GM12878 (cell line): ENCODE measurements at regions not wholly inside any gene's neighbourhood (a gene's known extent, or its start where the extent isn't known, plus 50 kb on each side); places are given as distances from the start of the nearest gene placed in this dataset.

Experiments
- ATAC-seq: fragments of 200-7000 bp; cut with Tn5 transposase; 3 replicates; pipeline ENCODE4 v1.9.1; 2020; ENCODE audit warnings: mild to moderate bottlenecking, moderate library complexity
- BruUV-seq: library from RNA; stranded (reverse); fragments of 400-500 nt; replicated peaks from 2 replicates; lab custom pipeline; 2021; lab: Mats Ljungman, UMichigan
- CTCF ChIA-PET: fragments of 300-600 bp; sonication (Branson Sonifier 250); formaldehyde crosslinking; extraction: SDS; loops from one replicate; lab custom pipeline; 2021; ENCODE audit warnings: inconsistent platforms; lab: Yijun Ruan, JAX
- POLR2A ChIA-PET: fragments of 350-600 bp; formaldehyde crosslinking; extraction: SDS; loops from one replicate; lab custom pipeline; 2021; ENCODE audit warnings: inconsistent platforms; lab: Charles Lee
- RAD21 ChIA-PET: fragments of 300-600 bp; sonication (Branson Sonifier 250); formaldehyde crosslinking; loops from one replicate; lab custom pipeline; 2023; ENCODE audit warnings: antibody characterized with exemption; ENCODE audit not compliant: unreplicated experiment; lab: Charles Lee
- SMC1A ChIA-PET: fragments of 300-600 bp; sonication (Branson Sonifier 250); formaldehyde crosslinking; loops from one replicate; lab custom pipeline; 2023; ENCODE audit not compliant: unreplicated experiment, uncharacterized antibody; lab: Charles Lee
- DNase-seq: peaks from one replicate; pipeline ENCODE4 v3.0.0-alpha.2; 2011; ENCODE audit warnings: low read depth, low spot score
- FAIRE-seq: peaks from 3 replicates; lab custom pipeline; 2011; peaks lifted over from hg19 to GRCh38; lab: Jason Lieb, UNC
- H2AFZ ChIP-seq: 2 replicates; pipeline ENCODE4 v1.6.0; 2011; ENCODE audit warnings: low read depth, low read length, control low read depth; ENCODE audit not compliant: control insufficient read depth
- H3K27ac ChIP-seq: 2 replicates; pipeline ENCODE4 v1.5.1; 2011; ENCODE audit warnings: control low read depth; ENCODE audit not compliant: control insufficient read depth, insufficient read depth
- H3K27me3 ChIP-seq, 2 experiments: replicated peaks in 1 of 2; 2 replicates each; pipeline versions ENCODE4 v1.6.0 to v1.6.1; 2011; ENCODE audit warnings: low read length in 1 of 2; ENCODE audit not compliant: control insufficient read depth in 2 of 2, insufficient read depth in 2 of 2
- H3K36me3 ChIP-seq, 2 experiments: 2 replicates each; pipeline ENCODE4 v1.5.1; 2011; ENCODE audit warnings: low read length in 1 of 2; ENCODE audit not compliant: control insufficient read depth in 2 of 2, insufficient read depth in 2 of 2
- H3K4me1 ChIP-seq: 2 replicates; pipeline ENCODE4 v1.6.1; 2011; ENCODE audit warnings: mild to moderate bottlenecking, low read length, moderate library complexity, mixed read lengths; ENCODE audit not compliant: control insufficient read depth, insufficient read depth
- H3K4me2 ChIP-seq: 2 replicates; pipeline ENCODE4 v1.6.0; 2011; ENCODE audit warnings: control low read depth; ENCODE audit not compliant: control insufficient read depth, insufficient read depth
- H3K4me3 ChIP-seq: fragments of 200-600 bp; sonication (generic); 2 replicates; pipeline ENCODE4 v1.5.1; 2016
- H3K79me2 ChIP-seq: 2 replicates; pipeline ENCODE4 v1.6.0; 2011; ENCODE audit warnings: low read length; ENCODE audit not compliant: control insufficient read depth, insufficient read depth
- H3K9ac ChIP-seq: 2 replicates; pipeline ENCODE4 v1.8.0; 2011; ENCODE audit warnings: low read length, control low read depth, mixed read lengths; ENCODE audit not compliant: control insufficient read depth, insufficient read depth
- H3K9me3 ChIP-seq: replicated peaks from 3 replicates; pipeline ENCODE4 v1.5.1; 2011; ENCODE audit warnings: mild to moderate bottlenecking, low read length; ENCODE audit not compliant: control insufficient read depth, insufficient read depth
- H4K20me1 ChIP-seq: 2 replicates; pipeline ENCODE4 v1.6.0; 2011; ENCODE audit not compliant: control insufficient read depth, insufficient read depth
- EGR1 ChIP-seq, 2 experiments: IDR thresholded peaks; 1 replicate in 1 of 2; 2 replicates in 1 of 2; pipeline ENCODE4 v1.6.1; 2011 to 2012; ENCODE audit warnings: low read depth in 2 of 2, low read length in 2 of 2, borderline replicate concordance in 1 of 2, mild to moderate bottlenecking in 1 of 2, moderate library complexity in 1 of 2
- IKZF1 ChIP-seq: fragments of 450-650 bp; conservative IDR thresholded peaks from 2 replicates; pipeline ENCODE4 v1.6.1; 2017; ENCODE audit warnings: antibody characterized with exemption, mild to moderate bottlenecking
- MYB ChIP-seq: fragments of 150-350 bp; IDR thresholded peaks from 2 replicates; pipeline ENCODE4 v1.6.1; 2014; ENCODE audit warnings: mild to moderate bottlenecking, low read depth, low read length, borderline replicate concordance
- ZNF622 ChIP-seq: fragments of 450-650 bp; IDR thresholded peaks from 2 replicates; pipeline ENCODE4 v1.6.1; 2017; ENCODE audit warnings: mild to moderate bottlenecking, inconsistent platforms
- WGBS: methylation state at CpG from one replicate; pipeline ENCODE4 v1.1.6; 2016; ENCODE audit warnings: low lambda C conversion rate; ENCODE audit not compliant: insufficient replicate concordance, insufficient coverage; ENCODE audit errors: missing lambda C conversion rate; 5-methylcytosine and 5-hydroxymethylcytosine counted together
- in situ Hi-C: fragments of 300-500 bp; cut with MboI; formaldehyde crosslinking; loops from 9 replicates; pipeline ENCODE4 v1.14.3; 2018; ENCODE audit warnings: mixed read lengths
- intact Hi-C: fragments of 100-400 bp; cut with micrococcal nuclease; formaldehyde crosslinking; loops from one replicate; pipeline ENCODE4 v1.14.2; 2022; ENCODE audit not compliant: unreplicated experiment
- TF ChIP-seq, protein P1 (sequence below): IDR thresholded peaks from 2 replicates; pipeline ENCODE4 v1.6.1; 2011; ENCODE audit warnings: low read depth, mild to moderate bottlenecking, low read length, moderate library complexity, borderline replicate concordance; ENCODE audit errors: extremely low read depth

DNA sequence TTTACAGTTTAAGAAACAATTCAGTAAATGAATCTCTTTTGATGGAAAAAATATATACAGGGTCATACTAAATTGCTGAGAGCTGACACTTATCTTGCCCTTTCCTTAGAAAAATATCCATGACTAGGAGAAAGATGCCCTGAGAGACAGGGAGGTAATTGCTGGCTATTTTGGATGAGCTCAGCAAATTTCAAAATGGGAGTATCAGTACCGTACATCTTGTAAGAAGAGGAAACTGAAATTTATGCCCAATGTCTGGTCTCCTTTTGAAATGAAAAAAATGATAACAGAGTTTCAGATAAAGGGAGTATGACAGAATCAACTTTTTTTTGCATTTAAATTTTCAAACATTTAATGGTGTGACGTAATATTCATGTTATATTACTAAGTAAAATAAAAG is 415.8 kb upstream of the CDH10 start:
- H3K27me3 ChIP-seq = no peaks in the 10 kb centered on the region
- no peaks in the 10 kb centered on the region for H3K4me1 ChIP-seq
- no peak overlapping the region for H3K4me3 ChIP-seq
- SMC1A ChIA-PET = interaction anchor here (1.5 kb wide), 1 partner anchor 11 kb away, joined by 3 read pairs; no protein-coding TSS in a partner anchor
- POLR2A ChIA-PET = no interaction called here
- no peak for TF ChIP-seq EGR1 (IDR thresholded peaks at IDR 0.05; ENCODE audit: borderline replicate concordance in 1 of 2, low read depth in 2 of 2, low read length in 2 of 2)
- RAD21 ChIA-PET = no interaction called here
- no peaks in the 10 kb centered on the region for H3K36me3 ChIP-seq
- in situ Hi-C loops (no loop called here), intact Hi-C loops (no loop called here)
- no TSS peak for BruUV-seq
- no peaks in the 10 kb centered on the region for H3K79me2 ChIP-seq
- no peaks in the 10 kb centered on the region; the same call in 2 of the 3 replicates for H3K9me3 ChIP-seq
- DNase-seq = no peak
- CTCF ChIA-PET = interaction anchor here (1.4 kb wide), 1 partner anchor 14 kb away, joined by 3 read pairs; no protein-coding TSS in a partner anchor
- ATAC-seq = no peak
- no peak overlapping the region for H2AFZ ChIP-seq
- H4K20me1 ChIP-seq = no peaks in the 10 kb centered on the region
- FAIRE-seq = no peak
- 45% methylated on average over 2 of the region's 2 CpGs for WGBS
- no peak overlapping the region for H3K27ac ChIP-seq
- no peak overlapping the region for H3K9ac ChIP-seq
- H3K4me2 ChIP-seq = no peak overlapping the region

- Histone ChIP-seq H3K9me3 (no peaks in the 10 kb centered on the region; the same call in 2 of the 3 replicates), H3K27me3 (no peaks in the 10 kb centered on the region), H3K36me3 (no peaks in the 10 kb centered on the region), H4K20me1 (no peaks in the 10 kb centered on the region), H3K4me2 (no peak overlapping the region), H3K9ac (no peak overlapping the region), H3K4me3 (no peak overlapping the region), H3K4me1 (no peaks in the 10 kb centered on the region), H3K79me2 (no peaks in the 10 kb centered on the region), H2AFZ (no peak overlapping the region), H3K27ac (no peak overlapping the region)
- CTCF ChIA-PET = no interaction called here
- TF ChIP-seq, protein P1, sequence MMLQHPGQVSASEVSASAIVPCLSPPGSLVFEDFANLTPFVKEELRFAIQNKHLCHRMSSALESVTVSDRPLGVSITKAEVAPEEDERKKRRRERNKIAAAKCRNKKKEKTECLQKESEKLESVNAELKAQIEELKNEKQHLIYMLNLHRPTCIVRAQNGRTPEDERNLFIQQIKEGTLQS = no peak
- no peak for TF ChIP-seq IKZF1
- no peak for TF ChIP-seq EGR1 (IDR thresholded peaks at IDR 0.05; ENCODE audit: borderline replicate concordance in 1 of 2, low read depth in 2 of 2, low read length in 2 of 2)
- no peak for TF ChIP-seq MYB
- TF ChIP-seq ZNF622 = no peak
- SMC1A ChIA-PET = interaction anchor here (0.8 kb wide), 1 partner anchor 11 kb away, joined by 3 read pairs; no protein-coding TSS in a partner anchor
- intact Hi-C loops = no loop called here
- BruUV-seq = no TSS peak
- RAD21 ChIA-PET = no interaction called here
- DNase-seq (no peak), FAIRE-seq (no peak), ATAC-seq (no peak)
- in situ Hi-C loops = no loop called here
- POLR2A ChIA-PET = no interaction called here
Observed at GRCh38 chr5:25056836-25057235, 412.1 kb upstream of the CDH10 start.
